Fibroblast of lung (primary cell): ENCODE measurements at regions not wholly inside any gene's neighbourhood (a gene's known extent, or its start where the extent isn't known, plus 50 kb on each side); places are given as distances from the start of the nearest gene placed in this dataset.
"Not testable (repeated sequence)": the region's sequence is repeated elsewhere in the genome, so short reads cannot be mapped to it uniquely, and the experiment has no call there.

Experiments used
- DNase-seq, 2 donors: peaks; one replicate each; pipeline versions ENCODE4 v3.0.0 to v3.0.0-alpha.2; 2010; ENCODE audit warnings: low read depth in 2 of 2
- H2AFZ ChIP-seq: 2 replicates; pipeline ENCODE4 v1.5.1; 2012; ENCODE audit warnings: low read length, control low read depth, inconsistent platforms
- H3K27ac ChIP-seq: 2 replicates; pipeline ENCODE4 v1.5.1; 2011; ENCODE audit warnings: low read length, control low read depth; ENCODE audit not compliant: insufficient read depth
- H3K27me3 ChIP-seq: 2 replicates; pipeline ENCODE4 v1.5.1; 2011; ENCODE audit warnings: mild to moderate bottlenecking, low read length; ENCODE audit not compliant: control insufficient read depth, insufficient read depth
- H3K36me3 ChIP-seq: 2 replicates; pipeline ENCODE4 v1.5.1; 2011; ENCODE audit warnings: low read length; ENCODE audit not compliant: control insufficient read depth, insufficient read depth
- H3K4me1 ChIP-seq: 2 replicates; pipeline ENCODE4 v1.5.1; 2011; ENCODE audit warnings: low read length; ENCODE audit not compliant: control insufficient read depth, insufficient read depth; ENCODE audit errors: extremely low read depth
- H3K4me2 ChIP-seq: 2 replicates; pipeline ENCODE4 v1.5.1; 2011; ENCODE audit warnings: low read length, control low read depth; ENCODE audit not compliant: insufficient read depth; ENCODE audit errors: extremely low read depth
- H3K4me3 ChIP-seq, 4 experiments: fragments of 200-600 bp in 1 of 4; sonication (generic) in 1 of 4; replicated peaks in 1 of 4; 2 replicates each; pipeline ENCODE4 v1.5.1; 2011 to 2016; ENCODE audit warnings: low read length in 4 of 4, low read depth in 3 of 4, mild to moderate bottlenecking in 3 of 4, control low read depth in 2 of 4, inconsistent platforms in 1 of 4, mixed read lengths in 1 of 4; ENCODE audit not compliant: insufficient read depth in 1 of 4; ENCODE audit errors: control extremely low read depth in 1 of 4
- H3K79me2 ChIP-seq: 2 replicates; pipeline ENCODE4 v1.5.1; 2012; ENCODE audit warnings: mild to moderate bottlenecking, low read length, inconsistent platforms; ENCODE audit not compliant: control insufficient read depth, insufficient read depth
- H3K9ac ChIP-seq: 2 replicates; pipeline ENCODE4 v1.5.1; 2011; ENCODE audit warnings: mild to moderate bottlenecking, low read length, control low read depth; ENCODE audit not compliant: insufficient read depth
- H3K9me3 ChIP-seq: 2 replicates; pipeline ENCODE4 v1.5.1; 2012; ENCODE audit warnings: low read depth, low read length; ENCODE audit not compliant: control insufficient read depth, insufficient read depth
- H4K20me1 ChIP-seq: 2 replicates; pipeline ENCODE4 v1.5.1; 2011; ENCODE audit warnings: low read length; ENCODE audit not compliant: control insufficient read depth, insufficient read depth; ENCODE audit errors: extremely low read depth
- CTCF ChIP-seq, 2 donors: IDR thresholded peaks in 1 of 2; conservative IDR thresholded peaks in 1 of 2; 1 replicate in 1 of 2; 2 replicates in 1 of 2; pipeline ENCODE4 v1.5.1; 2011 to 2012; ENCODE audit warnings: low read length in 2 of 2, control low read depth in 1 of 2, inconsistent platforms in 1 of 2, low read depth in 1 of 2, mild to moderate bottlenecking in 1 of 2
- EZH2 ChIP-seq: IDR thresholded peaks from 2 replicates; pipeline ENCODE4 v1.5.1; 2012; ENCODE audit warnings: low read length, control low read depth, mild to moderate bottlenecking; ENCODE audit errors: missing control alignments

DNA sequence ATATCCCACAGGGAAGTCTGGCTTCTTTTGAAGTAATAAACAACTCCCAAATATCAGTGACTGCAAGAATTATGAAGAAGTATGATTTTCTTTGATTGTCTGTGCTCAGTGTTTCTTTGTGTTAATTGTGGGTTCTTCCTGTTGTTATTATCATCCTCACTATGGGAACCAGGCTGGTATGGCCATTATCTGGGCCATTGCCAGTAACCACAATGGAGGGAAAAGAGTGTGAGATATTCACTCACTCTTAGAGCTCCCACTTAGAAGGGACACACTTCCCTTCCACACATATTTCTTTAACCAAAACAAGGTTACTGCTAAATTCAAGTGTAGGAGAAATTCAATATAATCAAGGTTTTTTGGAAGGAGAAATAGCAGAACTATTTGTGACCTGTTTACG is 503.7 kb downstream of the SLC6A15 start:
- no peak overlapping the region for H3K4me2 ChIP-seq
- no peaks in the 10 kb centered on the region for H3K79me2 ChIP-seq
- DNase-seq: no peak
- no peaks in the 10 kb centered on the region for H3K9me3 ChIP-seq
- no peaks in the 10 kb centered on the region for H4K20me1 ChIP-seq
- H2AFZ ChIP-seq: no peak overlapping the region
- H3K27ac ChIP-seq: no peak overlapping the region
- no peaks in the 10 kb centered on the region for H3K4me1 ChIP-seq
- no peak overlapping the region for H3K9ac ChIP-seq
- no peak overlapping the region for H3K4me3 ChIP-seq
- H3K36me3 ChIP-seq: no peaks in the 10 kb centered on the region
- TF ChIP-seq EZH2 (no peak), CTCF (conservative IDR thresholded peaks at IDR 0.05 in 1 of 2, IDR thresholded peaks at IDR 0.05 in 1 of 2; ENCODE audit: low read depth in 1 of 2, low read length in 2 of 2) (no peak)
- no peaks in the 10 kb centered on the region for H3K27me3 ChIP-seq

DNA sequence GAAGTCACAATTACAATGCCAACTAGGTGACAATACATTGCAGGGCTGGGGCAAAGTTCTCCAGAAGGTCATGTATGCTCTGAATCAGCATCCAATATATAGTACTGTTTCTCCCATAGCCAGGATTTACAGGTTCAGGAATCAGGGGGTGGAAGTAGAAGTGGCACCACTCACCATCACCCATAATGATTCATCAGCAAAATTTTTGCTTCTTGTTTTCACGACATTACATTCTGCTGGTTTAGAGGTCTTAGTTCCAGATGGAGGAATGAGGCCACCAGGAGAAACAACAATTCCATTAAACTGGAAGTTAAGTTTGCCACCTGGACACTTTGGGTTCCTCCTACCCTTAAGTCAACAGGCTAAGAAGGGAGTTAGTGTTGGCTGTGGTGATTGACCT is 505.9 kb downstream of the SLC6A15 start:
- H4K20me1 ChIP-seq, H3K27me3 ChIP-seq, H3K4me2 ChIP-seq, H3K36me3 ChIP-seq, H3K9me3 ChIP-seq, DNase-seq, H3K4me1 ChIP-seq, H3K4me3 ChIP-seq, H3K79me2 ChIP-seq, H3K9ac ChIP-seq, H2AFZ ChIP-seq, H3K27ac ChIP-seq: not testable (repeated sequence)

DNA sequence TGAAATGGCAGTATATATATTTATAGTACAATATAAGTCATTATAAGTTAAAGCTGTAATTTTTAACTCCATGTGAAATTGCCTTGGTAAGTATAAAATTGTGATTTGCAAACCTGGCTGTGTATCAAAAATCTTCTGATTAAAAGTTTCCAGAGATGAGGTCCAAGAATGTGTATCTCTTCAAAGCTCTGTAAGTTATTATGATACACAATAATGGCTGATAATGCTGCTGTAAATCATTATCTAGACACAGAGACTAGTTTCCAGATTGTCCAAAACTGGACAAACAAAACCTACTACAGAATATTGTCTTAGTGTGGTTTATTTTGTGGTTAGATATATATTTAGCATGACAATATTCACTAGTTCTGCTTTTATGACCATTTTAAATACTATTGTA is 514.8 kb downstream of the SLC6A15 start:
- DNase-seq: no peak
- Histone ChIP-seq H4K20me1 (no peaks in the 10 kb centered on the region), H3K36me3 (no peaks in the 10 kb centered on the region), H3K27me3 (no peaks in the 10 kb centered on the region), H3K27ac (no peak overlapping the region), H3K4me1 (no peaks in the 10 kb centered on the region), H3K4me2 (no peak overlapping the region), H3K9ac (no peak overlapping the region), H3K79me2 (no peaks in the 10 kb centered on the region), H3K4me3 (no peak overlapping the region), H3K9me3 (no peaks in the 10 kb centered on the region), H2AFZ (no peak overlapping the region)
- no peak for TF ChIP-seq CTCF (conservative IDR thresholded peaks at IDR 0.05 in 1 of 2, IDR thresholded peaks at IDR 0.05 in 1 of 2; ENCODE audit: low read depth in 1 of 2, low read length in 2 of 2)
- no peak for TF ChIP-seq EZH2

DNA sequence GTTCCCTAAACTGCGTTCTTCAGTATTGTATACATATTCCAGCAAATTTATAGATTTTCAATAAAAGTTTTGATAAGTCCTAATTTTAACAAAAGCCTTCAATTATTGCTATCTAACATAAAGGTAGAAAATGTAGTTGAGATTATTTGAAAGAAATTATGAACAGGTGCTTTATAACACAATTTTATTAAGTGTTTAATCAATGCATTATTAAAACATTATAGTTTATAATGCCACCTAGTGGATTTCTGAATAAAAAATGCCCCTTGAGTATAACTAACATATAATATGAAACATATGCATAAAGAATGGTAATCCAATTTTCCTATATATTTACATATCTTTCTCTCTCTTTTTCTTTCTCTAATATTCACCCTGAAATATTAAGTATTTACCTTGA is 515.3 kb downstream of the SLC6A15 start:
- H3K9me3 ChIP-seq: no peaks in the 10 kb centered on the region
- no peaks in the 10 kb centered on the region for H3K27me3 ChIP-seq
- TF ChIP-seq CTCF (conservative IDR thresholded peaks at IDR 0.05 in 1 of 2, IDR thresholded peaks at IDR 0.05 in 1 of 2; ENCODE audit: low read depth in 1 of 2, low read length in 2 of 2): peak in 1 of 2 donors; percentile 12
- TF ChIP-seq EZH2: no peak
- H3K4me3 ChIP-seq: no peak overlapping the region
- H2AFZ ChIP-seq: no peak overlapping the region
- no peak overlapping the region for H3K9ac ChIP-seq
- H4K20me1 ChIP-seq: no peaks in the 10 kb centered on the region
- no peak overlapping the region for H3K4me2 ChIP-seq
- H3K4me1 ChIP-seq: no peaks in the 10 kb centered on the region
- peak in 1 of 2 donors; percentile 41 for DNase-seq
- no peaks in the 10 kb centered on the region for H3K36me3 ChIP-seq
- H3K79me2 ChIP-seq: no peaks in the 10 kb centered on the region
- no peak overlapping the region for H3K27ac ChIP-seq

- not testable (repeated sequence) for H3K27ac ChIP-seq, H3K79me2 ChIP-seq, H3K27me3 ChIP-seq, H4K20me1 ChIP-seq, H3K9me3 ChIP-seq, H3K4me1 ChIP-seq, H3K4me3 ChIP-seq, H2AFZ ChIP-seq, DNase-seq, H3K9ac ChIP-seq, H3K4me2 ChIP-seq, H3K36me3 ChIP-seq
These were observed 521.4 kb downstream of the SLC6A15 start for GRCh38 chr12:84391176-84391575.
